HepG2 (cell line): ENCODE measurements at regions not wholly inside any gene's neighbourhood (a gene's known extent, or its start where the extent isn't known, plus 50 kb on each side); places are given as distances from the start of the nearest gene placed in this dataset.
"Not testable (repeated sequence)": the region's sequence is repeated elsewhere in the genome, so short reads cannot be mapped to it uniquely, and the experiment has no call there.

ENCODE experiments used
- ATAC-seq: fragments of 200-7000 bp; cut with Tn5 transposase; 3 replicates; pipeline ENCODE4 v1.9.1; 2020; ENCODE audit warnings: mild to moderate bottlenecking, moderate library complexity
- BruUV-seq: library from RNA; stranded (reverse); fragments of 400-500 nt; replicated peaks from 2 replicates; lab custom pipeline; 2021; lab: Mats Ljungman, UMichigan
- CTCF ChIA-PET: fragments of 300-600 bp; formaldehyde crosslinking; extraction: SDS; loops from one replicate; lab custom pipeline; 2021; ENCODE audit warnings: low total read pairs, inconsistent platforms, low intra/inter-chr PET ratio; lab: Yijun Ruan, JAX
- POLR2A ChIA-PET: fragments of 350-600 bp; sonication (Branson Sonifier 250); formaldehyde crosslinking; loops from one replicate; lab custom pipeline; 2020; ENCODE audit warnings: antibody characterized with exemption, inconsistent platforms; lab: Yijun Ruan, JAX
- DNase-seq: peaks from one replicate; pipeline ENCODE4 v3.0.0-alpha.2; 2015; ENCODE audit warnings: low spot score
- FAIRE-seq: peaks from 3 replicates; lab custom pipeline; 2011; peaks lifted over from hg19 to GRCh38; lab: Jason Lieb, UNC
- H2AFZ ChIP-seq: one replicate; pipeline ENCODE4 v1.6.1; 2011; ENCODE audit warnings: low read length, inconsistent platforms
- H3K27ac ChIP-seq: fragments of 300-600 bp; 3 replicates; pipeline ENCODE4 v1.8.0; 2011; ENCODE audit warnings: mixed run types, mild to moderate bottlenecking, mixed read lengths, low read length, inconsistent platforms; ENCODE audit not compliant: insufficient read depth; ENCODE audit errors: extremely low read length
- H3K27me3 ChIP-seq, 2 experiments: fragments of 200-600 bp in 1 of 2; 2 replicates in 1 of 2; 3 replicates in 1 of 2; pipeline versions ENCODE4 v1.6.0 to v1.8.0; 2011; ENCODE audit warnings: low read length in 2 of 2, mild to moderate bottlenecking in 2 of 2, moderate library complexity in 2 of 2, inconsistent platforms in 1 of 2; ENCODE audit not compliant: insufficient read depth in 2 of 2, control insufficient read depth in 1 of 2
- H3K36me3 ChIP-seq, 2 experiments: fragments of 200-600 bp in 1 of 2; replicated peaks in 1 of 2; 2 replicates in 1 of 2; 3 replicates in 1 of 2; pipeline versions ENCODE4 v1.5.1 to v1.8.0; 2011; ENCODE audit warnings: low read length in 2 of 2, inconsistent platforms in 1 of 2; ENCODE audit not compliant: insufficient read depth in 2 of 2, control insufficient read depth in 1 of 2
- H3K4me1 ChIP-seq: 2 replicates; pipeline ENCODE4 v1.5.1; 2012; ENCODE audit warnings: low read length, inconsistent platforms; ENCODE audit not compliant: insufficient read depth
- H3K4me2 ChIP-seq: 2 replicates; pipeline ENCODE4 v1.6.0; 2011; ENCODE audit warnings: low read depth, low read length, inconsistent platforms
- H3K4me3 ChIP-seq, 3 experiments: fragments of 200-600 bp in 1 of 3; sonication (generic), shearing (Covaris generic) in 1 of 3; replicated peaks in 1 of 3; 2 replicates each; pipeline ENCODE4 v1.5.1; 2011 to 2016; ENCODE audit warnings: low read length in 3 of 3, inconsistent platforms in 2 of 3, low read depth in 2 of 3, mild to moderate bottlenecking in 2 of 3, control low read depth in 1 of 3, mixed read lengths in 1 of 3; ENCODE audit not compliant: insufficient read depth in 1 of 3
- H3K79me2 ChIP-seq: one replicate; pipeline ENCODE4 v1.6.1; 2011; ENCODE audit warnings: low read length, inconsistent platforms; ENCODE audit not compliant: insufficient read depth
- H3K9ac ChIP-seq: 2 replicates; pipeline ENCODE4 v1.6.0; 2011; ENCODE audit warnings: mild to moderate bottlenecking, low read depth, low read length, inconsistent platforms; ENCODE audit not compliant: insufficient read depth
- H3K9me3 ChIP-seq: 2 replicates; pipeline ENCODE4 v1.5.1; 2012; ENCODE audit warnings: mild to moderate bottlenecking, low read length
- H4K20me1 ChIP-seq: 2 replicates; pipeline ENCODE4 v1.6.0; 2011; ENCODE audit warnings: inconsistent platforms, mild to moderate bottlenecking, low read length, moderate library complexity; ENCODE audit not compliant: insufficient read depth
- ARHGAP35 ChIP-seq: sonication (generic); formaldehyde crosslinking; IDR thresholded peaks from 2 replicates; pipeline ENCODE4 v1.9.0; 2022; ENCODE audit warnings: mild to moderate bottlenecking, inconsistent platforms, moderate library complexity, missing genetic modification reagents, borderline replicate concordance
- ATM ChIP-seq: fragments of 450-650 bp; IDR thresholded peaks from 2 replicates; pipeline ENCODE4 v1.7.1; 2017; ENCODE audit warnings: mild to moderate bottlenecking, borderline replicate concordance
- DDIT3 ChIP-seq: sonication (generic); formaldehyde crosslinking; IDR thresholded peaks from 2 replicates; pipeline ENCODE4 v1.4.0; 2020; ENCODE audit warnings: mild to moderate bottlenecking, missing genetic modification reagents
- HNRNPL ChIP-seq: fragments of 200-400 bp; formaldehyde crosslinking; IDR thresholded peaks from 2 replicates; pipeline ENCODE4 v1.6.1; 2017; ENCODE audit warnings: mild to moderate bottlenecking, low read depth, low read length
- MEIS2 ChIP-seq: sonication (generic); formaldehyde crosslinking; IDR thresholded peaks from 2 replicates; pipeline ENCODE4 v1.9.0; 2021; ENCODE audit warnings: mild to moderate bottlenecking, missing genetic modification reagents
- MZF1 ChIP-seq: sonication (generic); formaldehyde crosslinking; IDR thresholded peaks from 2 replicates; pipeline ENCODE4 v1.8.1; 2023; ENCODE audit warnings: mild to moderate bottlenecking, missing genetic modification reagents, borderline replicate concordance
- NFIC ChIP-seq: IDR thresholded peaks from 2 replicates; pipeline ENCODE4 v1.6.1; 2012; ENCODE audit warnings: mild to moderate bottlenecking, low read length, inconsistent platforms
- REXO4 ChIP-seq: sonication (generic); formaldehyde crosslinking; IDR thresholded peaks from 2 replicates; pipeline ENCODE4 v1.8.0; 2022; ENCODE audit warnings: missing genetic modification reagents, mild to moderate bottlenecking, borderline replicate concordance
- ZNF101 ChIP-seq: sonication (generic); formaldehyde crosslinking; IDR thresholded peaks from 2 replicates; pipeline ENCODE4 v1.4.0; 2020; ENCODE audit warnings: mild to moderate bottlenecking, low read depth, missing genetic modification reagents, borderline replicate concordance
- ZNF138 ChIP-seq: sonication (generic); formaldehyde crosslinking; IDR thresholded peaks from 2 replicates; pipeline ENCODE4 v1.5.0; 2020; ENCODE audit warnings: mild to moderate bottlenecking, low read depth, missing genetic modification reagents
- ZNF282 ChIP-seq: fragments of 450-650 bp; IDR thresholded peaks from 2 replicates; pipeline ENCODE4 v1.6.1; 2018; ENCODE audit not compliant: partially characterized antibody
- ZNF367 ChIP-seq: sonication (generic); formaldehyde crosslinking; IDR thresholded peaks from 2 replicates; pipeline ENCODE4 v1.4.0; 2020; ENCODE audit warnings: missing genetic modification reagents, borderline replicate concordance
- ZNF383 ChIP-seq: sonication (generic); formaldehyde crosslinking; IDR thresholded peaks from 2 replicates; pipeline ENCODE4 v1.4.0; 2020; ENCODE audit warnings: missing genetic modification reagents, mild to moderate bottlenecking, borderline replicate concordance
- ZNF7 ChIP-seq: IDR thresholded peaks from 2 replicates; pipeline ENCODE4 v1.6.1; 2016; ENCODE audit warnings: missing biosample characterization, missing genetic modification reagents
- ZNF781 ChIP-seq: sonication (generic); formaldehyde crosslinking; IDR thresholded peaks from 2 replicates; pipeline ENCODE4 v1.5.1; 2020; ENCODE audit warnings: borderline replicate concordance, mild to moderate bottlenecking, missing genetic modification reagents; ENCODE audit errors: not compliant biosample characterization
- WGBS: methylation state at CpG from one replicate; pipeline ENCODE4 v1.1.6; 2017; ENCODE audit warnings: low lambda C conversion rate; 5-methylcytosine and 5-hydroxymethylcytosine counted together
- in situ Hi-C: cut with HindIII; loops from 2 replicates; pipeline ENCODE4 v1.10.0; 2017; ENCODE audit warnings: low pct_unique_long_range_greater_than_20kb; ENCODE audit not compliant: extremely low pct_ligation_motif_present
- intact Hi-C: fragments of 100-400 bp; cut with micrococcal nuclease; formaldehyde crosslinking; loops from one replicate; pipeline ENCODE4 v1.10.0; 2022; ENCODE audit not compliant: unreplicated experiment
- TF ChIP-seq, protein P1 (sequence below): sonication (generic); formaldehyde crosslinking; IDR thresholded peaks from 2 replicates; pipeline ENCODE4 v1.9.0; 2021; ENCODE audit warnings: missing genetic modification reagents, borderline replicate concordance
- TF ChIP-seq, protein P2 (sequence below): sonication (generic); formaldehyde crosslinking; IDR thresholded peaks from 2 replicates; pipeline ENCODE4 v1.5.0; 2020; ENCODE audit warnings: missing genetic modification reagents

GRCh38 chr12:83505586-83505985, 818.9 kb downstream of the TMTC2 start:
- Histone ChIP-seq H3K4me2 (no peak overlapping the region), H3K27ac (no peak overlapping the region), H3K79me2 (no peaks in the 10 kb centered on the region), H3K36me3 (no peaks in the 10 kb centered on the region), H2AFZ (no peak overlapping the region), H3K9ac (no peak overlapping the region), H3K9me3 (peaks cover 84% of the 10 kb centered on the region), H4K20me1 (no peaks in the 10 kb centered on the region), H3K27me3 (no peaks in the 10 kb centered on the region), H3K4me3 (no peak overlapping the region), H3K4me1 (no peaks in the 10 kb centered on the region)
- intact Hi-C loops (no loop called here), in situ Hi-C loops (no loop called here)
- TF ChIP-seq REXO4 (CRISPR knock-in tag) (no peak), DDIT3 (CRISPR knock-in tag) (no peak), ARHGAP35 (CRISPR knock-in tag) (no peak), MZF1 (CRISPR knock-in tag) (no peak), ZNF383 (CRISPR knock-in tag) (no peak), ZNF781 (CRISPR knock-in tag) (no peak), ZNF367 (CRISPR knock-in tag) (no peak), ZNF282 (no peak), MEIS2 (CRISPR knock-in tag) (no peak), ATM (no peak), ZNF101 (no peak), NFIC (no peak), ZNF138 (CRISPR knock-in tag) (no peak), ZNF7 (no peak), HNRNPL (no peak)
- TF ChIP-seq, protein P1, sequence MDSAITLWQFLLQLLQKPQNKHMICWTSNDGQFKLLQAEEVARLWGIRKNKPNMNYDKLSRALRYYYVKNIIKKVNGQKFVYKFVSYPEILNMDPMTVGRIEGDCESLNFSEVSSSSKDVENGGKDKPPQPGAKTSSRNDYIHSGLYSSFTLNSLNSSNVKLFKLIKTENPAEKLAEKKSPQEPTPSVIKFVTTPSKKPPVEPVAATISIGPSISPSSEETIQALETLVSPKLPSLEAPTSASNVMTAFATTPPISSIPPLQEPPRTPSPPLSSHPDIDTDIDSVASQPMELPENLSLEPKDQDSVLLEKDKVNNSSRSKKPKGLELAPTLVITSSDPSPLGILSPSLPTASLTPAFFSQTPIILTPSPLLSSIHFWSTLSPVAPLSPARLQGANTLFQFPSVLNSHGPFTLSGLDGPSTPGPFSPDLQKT (CRISPR knock-in tag) = no peak
- TF ChIP-seq, protein P2, sequence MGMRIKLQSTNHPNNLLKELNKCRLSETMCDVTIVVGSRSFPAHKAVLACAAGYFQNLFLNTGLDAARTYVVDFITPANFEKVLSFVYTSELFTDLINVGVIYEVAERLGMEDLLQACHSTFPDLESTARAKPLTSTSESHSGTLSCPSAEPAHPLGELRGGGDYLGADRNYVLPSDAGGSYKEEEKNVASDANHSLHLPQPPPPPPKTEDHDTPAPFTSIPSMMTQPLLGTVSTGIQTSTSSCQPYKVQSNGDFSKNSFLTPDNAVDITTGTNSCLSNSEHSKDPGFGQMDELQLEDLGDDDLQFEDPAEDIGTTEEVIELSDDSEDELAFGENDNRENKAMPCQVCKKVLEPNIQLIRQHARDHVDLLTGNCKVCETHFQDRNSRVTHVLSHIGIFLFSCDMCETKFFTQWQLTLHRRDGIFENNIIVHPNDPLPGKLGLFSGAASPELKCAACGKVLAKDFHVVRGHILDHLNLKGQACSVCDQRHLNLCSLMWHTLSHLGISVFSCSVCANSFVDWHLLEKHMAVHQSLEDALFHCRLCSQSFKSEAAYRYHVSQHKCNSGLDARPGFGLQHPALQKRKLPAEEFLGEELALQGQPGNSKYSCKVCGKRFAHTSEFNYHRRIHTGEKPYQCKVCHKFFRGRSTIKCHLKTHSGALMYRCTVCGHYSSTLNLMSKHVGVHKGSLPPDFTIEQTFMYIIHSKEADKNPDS (CRISPR knock-in tag) = no peak
- CTCF ChIA-PET = no interaction called here
- POLR2A ChIA-PET = no interaction called here
- FAIRE-seq (no peak), DNase-seq (no peak), ATAC-seq (no peak)
- no TSS peak for BruUV-seq
- WGBS = 0% methylated on average over 2 of the region's 2 CpGs

DNA sequence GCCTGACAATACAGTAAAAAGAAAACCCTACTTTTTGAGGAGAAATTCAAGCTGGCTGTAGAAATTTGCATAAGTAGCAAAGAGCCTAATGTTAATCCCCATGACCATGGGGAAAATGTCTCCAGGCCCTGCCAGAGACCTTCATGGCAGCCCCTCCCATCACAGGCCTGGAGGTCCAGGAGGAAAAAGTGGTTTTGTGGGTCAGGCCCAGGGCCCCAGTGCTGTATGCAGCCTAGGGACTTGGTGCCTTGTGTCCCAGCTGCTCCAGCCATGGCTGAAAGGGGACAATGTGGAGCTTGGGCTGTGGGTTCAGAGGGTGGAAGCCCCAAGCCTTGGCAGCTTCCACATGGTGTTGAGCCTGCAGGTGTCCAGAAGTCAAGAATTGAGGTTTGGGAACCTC, 813.2 kb downstream of the TMTC2 start:
- in situ Hi-C loops, H3K27ac ChIP-seq, H2AFZ ChIP-seq, CTCF ChIA-PET, BruUV-seq, intact Hi-C loops, H3K36me3 ChIP-seq, H3K27me3 ChIP-seq, FAIRE-seq, DNase-seq, H4K20me1 ChIP-seq, H3K4me3 ChIP-seq, H3K4me2 ChIP-seq, ATAC-seq, H3K4me1 ChIP-seq, POLR2A ChIA-PET, H3K9ac ChIP-seq, H3K79me2 ChIP-seq: not testable (repeated sequence)
- H3K9me3 ChIP-seq = peaks cover 83% of the 10 kb centered on the region
